Mesendoderm (in vitro differentiated cells): ENCODE measurements at regions not wholly inside any gene's neighbourhood (a gene's known extent, or its start where the extent isn't known, plus 50 kb on each side); places are given as distances from the start of the nearest gene placed in this dataset.
A peak's percentile ranks its signal among the peaks of the same experiment; 100 is the strongest.

Source experiments
- DNase-seq: peaks from one replicate; pipeline ENCODE4 v3.0.0; 2013
- H2AK5ac ChIP-seq: 2 replicates; pipeline ENCODE4 v1.6.1; 2013; ENCODE audit warnings: low read length, inconsistent platforms
- H2BK120ac ChIP-seq: 2 replicates; pipeline ENCODE4 v1.6.1; 2013; ENCODE audit warnings: low read depth, mild to moderate bottlenecking, low read length, moderate library complexity, mixed read lengths
- H2BK15ac ChIP-seq: replicated peaks from 2 replicates; pipeline ENCODE4 v1.6.1; 2013; ENCODE audit warnings: low read depth, mild to moderate bottlenecking, moderate library complexity
- H2BK5ac ChIP-seq: 2 replicates; pipeline ENCODE4 v1.6.1; 2013; ENCODE audit warnings: low read length, inconsistent platforms
- H3K18ac ChIP-seq: 2 replicates; pipeline ENCODE4 v1.6.1; 2013; ENCODE audit warnings: mild to moderate bottlenecking, low read length, mixed read lengths
- H3K23ac ChIP-seq: one replicate; pipeline ENCODE4 v1.6.1; 2013; ENCODE audit warnings: low read length
- H3K27ac ChIP-seq: 2 replicates; pipeline ENCODE4 v1.5.1; 2013; ENCODE audit warnings: low read depth, mild to moderate bottlenecking, inconsistent platforms, low read length, moderate library complexity
- H3K27me3 ChIP-seq: 2 replicates; pipeline ENCODE4 v1.6.1; 2013; ENCODE audit warnings: low read length, control low read depth, mild to moderate bottlenecking, inconsistent platforms; ENCODE audit not compliant: insufficient read depth, poor library complexity
- H3K36me3 ChIP-seq: 2 replicates; pipeline ENCODE4 v1.6.1; 2013; ENCODE audit warnings: low read length, inconsistent platforms; ENCODE audit not compliant: control insufficient read depth, insufficient read depth
- H3K4ac ChIP-seq: one replicate; pipeline ENCODE4 v1.6.1; 2013; ENCODE audit warnings: low read depth, mild to moderate bottlenecking, low read length, moderate library complexity
- H3K4me1 ChIP-seq: 2 replicates; pipeline ENCODE4 v1.6.1; 2013; ENCODE audit warnings: low read depth, low read length, inconsistent platforms; ENCODE audit not compliant: control insufficient read depth
- H3K4me2 ChIP-seq: 2 replicates; pipeline ENCODE4 v1.6.1; 2013; ENCODE audit warnings: low read length
- H3K4me3 ChIP-seq: 2 replicates; pipeline ENCODE4 v1.5.1; 2013; ENCODE audit warnings: mild to moderate bottlenecking, low read length
- H3K56ac ChIP-seq: one replicate; pipeline ENCODE4 v1.6.1; 2013; ENCODE audit warnings: low read length
- H3K79me1 ChIP-seq: 2 replicates; pipeline ENCODE4 v1.6.1; 2013; ENCODE audit warnings: low read length, inconsistent platforms
- H3K79me2 ChIP-seq: 2 replicates; pipeline ENCODE4 v1.6.1; 2013; ENCODE audit warnings: mild to moderate bottlenecking, low read length; ENCODE audit not compliant: control insufficient read depth, insufficient read depth
- H3K9ac ChIP-seq: 2 replicates; pipeline ENCODE4 v1.6.1; 2013; ENCODE audit warnings: low read length, inconsistent platforms
- H4K5ac ChIP-seq: one replicate; pipeline ENCODE4 v1.6.1; 2013; ENCODE audit warnings: low read length
- H4K8ac ChIP-seq: one replicate; pipeline ENCODE4 v1.6.1; 2013; ENCODE audit warnings: low read depth, mild to moderate bottlenecking, control low read depth, low read length, moderate library complexity
- WGBS: extraction: QIAGEN DNeasy Blood & Tissue Kit; methylation state at CpG from one replicate; pipeline ENCODE4 v1.1.7; 2013; ENCODE audit warnings: low lambda C conversion rate, missing lambda C conversion rate; ENCODE audit not compliant: insufficient coverage; ENCODE audit errors: extremely low coverage; 5-methylcytosine and 5-hydroxymethylcytosine counted together

- Histone ChIP-seq H3K4ac (no peak overlapping the region), H3K4me2 (no peak overlapping the region), H3K23ac (no peak overlapping the region), H2BK15ac (no peak overlapping the region), H2BK5ac (no peak overlapping the region), H3K4me1 (peaks cover 1% of the 10 kb centered on the region), H3K79me1 (no peaks in the 10 kb centered on the region), H3K79me2 (no peaks in the 10 kb centered on the region), H3K36me3 (no peaks in the 10 kb centered on the region), H2AK5ac (no peak overlapping the region), H2BK120ac (no peak overlapping the region), H3K27ac (no peak overlapping the region), H4K8ac (no peak overlapping the region), H3K56ac (no peak overlapping the region), H3K27me3 (no peaks in the 10 kb centered on the region), H3K9ac (no peak overlapping the region), H4K5ac (no peak overlapping the region), H3K18ac (no peak overlapping the region), H3K4me3 (no peak overlapping the region)
- DNase-seq: no peak
- no CpG with 5 or more reads among the region's 2 CpGs for WGBS
Measured at GRCh38 chr13:107568181-107568580, 647.2 kb downstream of the LIG4 start.

GRCh38 chr13:107563099-107563925, 652.0 kb downstream of the LIG4 start:
- H3K79me1 ChIP-seq: peaks cover 5% of the 10 kb centered on the region
- DNase-seq: peak; percentile 72
- no peak overlapping the region for H3K56ac ChIP-seq
- no peak overlapping the region for H4K5ac ChIP-seq
- H2BK15ac ChIP-seq: no peak overlapping the region
- H3K36me3 ChIP-seq: no peaks in the 10 kb centered on the region
- no peak overlapping the region for H3K18ac ChIP-seq
- no peak overlapping the region for H2BK120ac ChIP-seq
- H3K4ac ChIP-seq: no peak overlapping the region
- WGBS: no CpG with 5 or more reads among the region's 7 CpGs
- no peak overlapping the region for H3K4me2 ChIP-seq
- H3K79me2 ChIP-seq: no peaks in the 10 kb centered on the region
- no peaks in the 10 kb centered on the region for H3K27me3 ChIP-seq
- no peak overlapping the region for H2AK5ac ChIP-seq
- no peak overlapping the region for H3K9ac ChIP-seq
- no peak overlapping the region for H3K23ac ChIP-seq
- H3K27ac ChIP-seq: no peak overlapping the region
- H4K8ac ChIP-seq: no peak overlapping the region
- H2BK5ac ChIP-seq: no peak overlapping the region
- peaks cover 13% of the 10 kb centered on the region for H3K4me1 ChIP-seq
- no peak overlapping the region for H3K4me3 ChIP-seq

GRCh38 chr13:107562203-107562602, 653.1 kb downstream of the LIG4 start:
- peaks cover 5% of the 10 kb centered on the region for H3K79me1 ChIP-seq
- H3K9ac ChIP-seq: no peak overlapping the region
- no peak overlapping the region for H3K4ac ChIP-seq
- H2BK5ac ChIP-seq: no peak overlapping the region
- WGBS: no CpG with 5 or more reads among the region's 5 CpGs
- no peak overlapping the region for H2BK15ac ChIP-seq
- no peak overlapping the region for H4K8ac ChIP-seq
- H3K27ac ChIP-seq: no peak overlapping the region
- H3K79me2 ChIP-seq: no peaks in the 10 kb centered on the region
- peak; percentile 82 for DNase-seq
- no peak overlapping the region for H3K23ac ChIP-seq
- H3K4me3 ChIP-seq: no peak overlapping the region
- H3K56ac ChIP-seq: peak overlapping the region; percentile 8
- no peak overlapping the region for H3K4me2 ChIP-seq
- H3K4me1 ChIP-seq: peaks cover 13% of the 10 kb centered on the region
- H4K5ac ChIP-seq: no peak overlapping the region
- H3K36me3 ChIP-seq: no peaks in the 10 kb centered on the region
- H3K18ac ChIP-seq: no peak overlapping the region
- no peak overlapping the region for H2BK120ac ChIP-seq
- no peaks in the 10 kb centered on the region for H3K27me3 ChIP-seq
- H2AK5ac ChIP-seq: no peak overlapping the region

- Histone ChIP-seq H2BK15ac (no peak overlapping the region), H4K8ac (no peak overlapping the region), H3K56ac (no peak overlapping the region), H3K27me3 (no peaks in the 10 kb centered on the region), H3K4me2 (no peak overlapping the region), H3K18ac (no peak overlapping the region), H3K9ac (no peak overlapping the region), H2AK5ac (no peak overlapping the region), H3K4ac (no peak overlapping the region), H2BK5ac (no peak overlapping the region), H3K27ac (no peak overlapping the region), H3K4me3 (no peak overlapping the region), H4K5ac (no peak overlapping the region), H3K4me1 (no peaks in the 10 kb centered on the region), H2BK120ac (no peak overlapping the region), H3K23ac (no peak overlapping the region), H3K79me2 (no peaks in the 10 kb centered on the region), H3K79me1 (peaks cover 5% of the 10 kb centered on the region), H3K36me3 (no peaks in the 10 kb centered on the region)
- no peak for DNase-seq
- no CpG with 5 or more reads among the region's 5 CpGs for WGBS
Measured at GRCh38 chr13:107554460-107554859, 660.9 kb downstream of the LIG4 start.

GRCh38 chr13:107553838-107554237, 661.5 kb downstream of the LIG4 start:
- Histone ChIP-seq H3K4ac (no peak overlapping the region), H2BK5ac (no peak overlapping the region), H2BK120ac (no peak overlapping the region), H3K79me1 (peaks cover 4% of the 10 kb centered on the region), H3K4me3 (no peak overlapping the region), H3K79me2 (no peaks in the 10 kb centered on the region), H3K4me2 (no peak overlapping the region), H3K36me3 (no peaks in the 10 kb centered on the region), H3K18ac (no peak overlapping the region), H4K5ac (no peak overlapping the region), H3K23ac (no peak overlapping the region), H3K4me1 (no peaks in the 10 kb centered on the region), H3K9ac (no peak overlapping the region), H4K8ac (peak overlapping the region; percentile 5), H3K27ac (no peak overlapping the region), H3K56ac (no peak overlapping the region), H2BK15ac (no peak overlapping the region), H2AK5ac (no peak overlapping the region), H3K27me3 (no peaks in the 10 kb centered on the region)
- DNase-seq: no peak
- no CpG with 5 or more reads among the region's 7 CpGs for WGBS

GRCh38 chr13:107551521-107551920, 663.8 kb downstream of the LIG4 start:
- DNase-seq: no peak
- no CpG with 5 or more reads among the region's 2 CpGs for WGBS

More at GRCh38 chr13:107551521-107551920, 663.8 kb downstream of the LIG4 start:
- H3K23ac ChIP-seq: no peak overlapping the region
- H3K4me3 ChIP-seq: no peak overlapping the region
- H3K27me3 ChIP-seq: no peaks in the 10 kb centered on the region
- no peak overlapping the region for H2BK15ac ChIP-seq
- H3K79me1 ChIP-seq: no peaks in the 10 kb centered on the region
- H2BK120ac ChIP-seq: no peak overlapping the region
- no peak overlapping the region for H3K9ac ChIP-seq
- H3K27ac ChIP-seq: no peak overlapping the region
- no peak overlapping the region for H3K18ac ChIP-seq
- H4K8ac ChIP-seq: no peak overlapping the region
- H2BK5ac ChIP-seq: no peak overlapping the region
- H3K56ac ChIP-seq: no peak overlapping the region
- H3K4me1 ChIP-seq: no peaks in the 10 kb centered on the region
- no peak overlapping the region for H4K5ac ChIP-seq
- H3K79me2 ChIP-seq: no peaks in the 10 kb centered on the region
- H2AK5ac ChIP-seq: no peak overlapping the region
- H3K36me3 ChIP-seq: no peaks in the 10 kb centered on the region
- H3K4me2 ChIP-seq: no peak overlapping the region
- H3K4ac ChIP-seq: no peak overlapping the region
